ENCODE measurements at regions not wholly inside any gene's neighbourhood (a gene's known extent, or its start where the extent isn't known, plus 50 kb on each side); places are given as distances from the start of the nearest gene placed in this dataset.

DNA sequence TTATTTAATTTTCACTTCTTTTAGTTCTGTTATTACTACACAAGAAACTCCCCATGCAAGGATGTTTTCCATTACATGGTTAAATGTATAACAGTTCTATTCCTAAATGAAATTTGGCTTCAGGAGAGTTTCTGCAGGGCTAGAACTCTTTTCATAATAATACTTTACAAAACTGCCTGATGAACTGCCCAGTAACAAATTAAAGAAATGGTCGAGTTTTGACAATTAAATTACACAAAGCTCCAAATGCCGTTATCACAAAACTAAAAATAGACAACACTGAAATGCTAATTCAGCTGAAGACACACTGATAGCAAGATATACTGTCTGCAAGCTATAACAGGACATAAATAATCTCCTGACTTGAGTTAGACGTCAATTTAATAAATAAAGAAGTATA is 435.2 kb upstream of the CCDC54 start:
- Histone ChIP-seq H3K4me3 (no peak overlapping the region), H3K9ac (ENCODE audit: low read depth in 2 of 2, low read length in 2 of 2) (no peak overlapping the region), H3K4me1 (no peaks in the 10 kb centered on the region), H3K9me3 (no peaks in the 10 kb centered on the region), H3K27ac (no peak overlapping the region), H3K27me3 (no peaks in the 10 kb centered on the region), H3K36me3 (no peaks in the 10 kb centered on the region)
- intact Hi-C loops (cut with DNase I) = no loop called here
- TF ChIP-seq, protein P1, sequence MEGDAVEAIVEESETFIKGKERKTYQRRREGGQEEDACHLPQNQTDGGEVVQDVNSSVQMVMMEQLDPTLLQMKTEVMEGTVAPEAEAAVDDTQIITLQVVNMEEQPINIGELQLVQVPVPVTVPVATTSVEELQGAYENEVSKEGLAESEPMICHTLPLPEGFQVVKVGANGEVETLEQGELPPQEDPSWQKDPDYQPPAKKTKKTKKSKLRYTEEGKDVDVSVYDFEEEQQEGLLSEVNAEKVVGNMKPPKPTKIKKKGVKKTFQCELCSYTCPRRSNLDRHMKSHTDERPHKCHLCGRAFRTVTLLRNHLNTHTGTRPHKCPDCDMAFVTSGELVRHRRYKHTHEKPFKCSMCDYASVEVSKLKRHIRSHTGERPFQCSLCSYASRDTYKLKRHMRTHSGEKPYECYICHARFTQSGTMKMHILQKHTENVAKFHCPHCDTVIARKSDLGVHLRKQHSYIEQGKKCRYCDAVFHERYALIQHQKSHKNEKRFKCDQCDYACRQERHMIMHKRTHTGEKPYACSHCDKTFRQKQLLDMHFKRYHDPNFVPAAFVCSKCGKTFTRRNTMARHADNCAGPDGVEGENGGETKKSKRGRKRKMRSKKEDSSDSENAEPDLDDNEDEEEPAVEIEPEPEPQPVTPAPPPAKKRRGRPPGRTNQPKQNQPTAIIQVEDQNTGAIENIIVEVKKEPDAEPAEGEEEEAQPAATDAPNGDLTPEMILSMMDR (IDR thresholded peaks at IDR 0.05) = no peak
- no peak for DNase-seq

DNA sequence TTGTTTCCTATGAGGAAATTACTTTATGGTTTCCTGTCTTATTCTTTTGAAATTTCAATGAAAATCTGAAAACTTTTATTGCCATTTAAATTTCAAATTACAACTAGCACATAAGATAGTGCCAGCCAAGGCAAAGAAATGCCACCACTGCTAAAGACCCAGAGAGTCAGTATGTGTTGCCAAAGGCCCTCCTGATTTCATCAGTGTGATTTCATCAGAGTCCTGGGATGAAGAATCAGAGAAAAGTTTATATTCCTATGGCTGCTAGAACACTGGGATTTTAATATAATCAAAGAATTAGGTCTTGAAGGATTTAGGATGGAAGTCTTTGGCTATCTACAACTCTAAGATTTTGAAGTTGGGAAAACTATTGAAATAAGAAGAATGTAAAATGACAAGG is 434.2 kb upstream of the CCDC54 start:
- TF ChIP-seq, protein P1 (IDR thresholded peaks at IDR 0.05) = no peak
- Histone ChIP-seq H3K36me3 (no peaks in the 10 kb centered on the region), H3K9ac (ENCODE audit: low read depth in 2 of 2, low read length in 2 of 2) (no peak overlapping the region), H3K4me1 (no peaks in the 10 kb centered on the region), H3K9me3 (no peaks in the 10 kb centered on the region), H3K4me3 (no peak overlapping the region), H3K27me3 (no peaks in the 10 kb centered on the region), H3K27ac (no peak overlapping the region)
- intact Hi-C loops (cut with DNase I) = no loop called here
- no peak for DNase-seq

DNA sequence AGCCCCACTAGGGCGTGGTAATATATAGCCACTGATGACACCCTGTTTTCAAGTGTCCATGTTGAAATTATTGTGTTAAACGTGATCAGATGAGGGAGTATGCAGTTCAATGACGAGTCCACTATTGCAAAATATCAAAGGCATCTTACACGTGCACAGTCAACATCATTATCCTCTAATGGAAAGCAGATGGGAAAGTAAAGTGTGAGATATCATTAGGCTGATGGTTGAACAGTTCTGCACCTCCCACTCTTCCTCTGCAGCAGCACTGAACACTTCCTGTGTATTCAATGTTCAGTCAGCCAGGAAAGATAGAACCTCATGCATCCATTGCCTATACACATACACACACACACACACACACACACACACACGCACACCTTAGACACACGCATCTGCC is 431.8 kb upstream of the CCDC54 start:
- H3K9me3 ChIP-seq = no peaks in the 10 kb centered on the region
- no peak overlapping the region for H3K27ac ChIP-seq
- H3K4me3 ChIP-seq = no peak overlapping the region
- no peak for DNase-seq
- TF ChIP-seq, protein P1 (IDR thresholded peaks at IDR 0.05) = no peak
- no peaks in the 10 kb centered on the region for H3K27me3 ChIP-seq
- no peaks in the 10 kb centered on the region for H3K36me3 ChIP-seq
- H3K9ac ChIP-seq (ENCODE audit: low read depth in 2 of 2, low read length in 2 of 2) = no peak overlapping the region
- intact Hi-C loops (cut with DNase I) = no loop called here
- H3K4me1 ChIP-seq = no peaks in the 10 kb centered on the region

DNA sequence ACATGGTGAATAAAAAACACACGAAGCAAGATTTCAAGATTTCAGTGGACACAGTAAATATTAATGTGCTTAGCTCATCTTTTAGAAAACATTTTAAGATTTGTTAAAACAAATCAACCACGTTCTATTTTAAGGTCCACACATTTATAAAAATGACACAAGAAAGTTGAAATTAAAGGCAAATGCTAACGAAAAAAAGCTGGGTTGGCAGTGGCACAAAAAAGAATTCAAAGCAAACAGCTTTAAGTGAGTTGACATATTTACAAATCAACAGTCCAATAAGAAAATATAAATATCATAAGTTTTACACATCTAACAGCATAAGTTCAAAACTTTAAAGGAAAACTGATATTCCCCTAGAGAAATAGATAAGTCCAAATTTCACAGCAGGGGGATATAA is 430.4 kb upstream of the CCDC54 start:
- H3K36me3 ChIP-seq = no peaks in the 10 kb centered on the region
- H3K27me3 ChIP-seq = no peaks in the 10 kb centered on the region
- no peak for DNase-seq
- no peaks in the 10 kb centered on the region for H3K4me1 ChIP-seq
- H3K27ac ChIP-seq = no peak overlapping the region
- no peak overlapping the region for H3K4me3 ChIP-seq
- TF ChIP-seq, protein P1 (IDR thresholded peaks at IDR 0.05) = no peak
- intact Hi-C loops (cut with DNase I) = no loop called here
- no peaks in the 10 kb centered on the region for H3K9me3 ChIP-seq
- H3K9ac ChIP-seq (ENCODE audit: low read depth in 2 of 2, low read length in 2 of 2) = no peak overlapping the region

DNA sequence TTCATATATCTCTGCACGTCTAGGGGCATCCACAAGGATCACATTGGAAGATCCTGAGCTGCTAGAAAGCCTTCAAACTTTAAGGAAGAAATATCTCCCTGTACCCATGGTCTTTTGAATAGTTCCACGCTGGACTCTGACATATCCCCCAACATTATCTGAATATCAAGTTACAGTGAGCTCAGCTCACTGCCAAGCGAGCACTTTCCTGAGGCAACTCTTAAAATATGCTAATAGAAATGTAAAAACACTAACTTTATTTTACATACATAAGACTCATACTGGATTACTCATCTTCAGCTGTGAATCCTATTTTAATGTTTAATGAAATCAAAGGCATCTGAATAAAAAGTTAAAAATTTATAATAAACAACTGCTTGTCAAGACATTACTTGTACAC is 420.2 kb upstream of the CCDC54 start:
- H3K27ac ChIP-seq = no peak overlapping the region
- DNase-seq = no peak
- intact Hi-C loops (cut with DNase I) = no loop called here
- H3K36me3 ChIP-seq = no peaks in the 10 kb centered on the region
- TF ChIP-seq, protein P1 (IDR thresholded peaks at IDR 0.05) = no peak
- H3K4me3 ChIP-seq = no peak overlapping the region
- no peak overlapping the region for H3K9ac ChIP-seq (ENCODE audit: low read depth in 2 of 2, low read length in 2 of 2)
- no peaks in the 10 kb centered on the region for H3K27me3 ChIP-seq
- H3K4me1 ChIP-seq = no peaks in the 10 kb centered on the region
- H3K9me3 ChIP-seq = no peaks in the 10 kb centered on the region

DNA sequence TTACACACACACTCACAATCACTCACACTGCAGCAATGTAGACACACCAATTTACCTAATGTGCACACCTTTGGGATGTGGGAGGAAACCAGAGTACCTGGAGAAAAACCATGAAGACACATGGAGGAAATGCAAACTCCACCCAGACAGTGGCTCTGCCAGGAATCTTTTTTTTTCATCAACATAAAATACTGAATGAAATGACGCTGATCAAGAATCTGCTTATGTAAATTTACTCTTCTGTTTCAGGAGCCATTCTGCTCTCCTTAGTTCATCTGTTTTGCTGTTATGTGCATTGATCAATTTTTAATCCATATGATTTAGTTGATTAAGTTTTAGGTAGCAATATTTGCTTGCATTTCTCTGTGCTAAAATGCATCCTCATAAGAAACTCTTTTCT is 414.2 kb upstream of the CCDC54 start:
- Histone ChIP-seq H3K9ac (ENCODE audit: low read depth in 2 of 2, low read length in 2 of 2) (no peak overlapping the region), H3K27me3 (no peaks in the 10 kb centered on the region), H3K9me3 (no peaks in the 10 kb centered on the region), H3K36me3 (no peaks in the 10 kb centered on the region), H3K27ac (no peak overlapping the region), H3K4me3 (no peak overlapping the region), H3K4me1 (no peaks in the 10 kb centered on the region)
- intact Hi-C loops (cut with DNase I) = no loop called here
- DNase-seq = no peak
- TF ChIP-seq, protein P1 (IDR thresholded peaks at IDR 0.05) = no peak

Data from colonic mucosa (tissue), 4 donors.